Jurkat, Clone E6-1 (cell line): ENCODE measurements at regions not wholly inside any gene's neighbourhood (a gene's known extent, or its start where the extent isn't known, plus 50 kb on each side); places are given as distances from the start of the nearest gene placed in this dataset.
"Not testable (repeated sequence)": the region's sequence is repeated elsewhere in the genome, so short reads cannot be mapped to it uniquely, and the experiment has no call there.

ENCODE experiments used
- DNase-seq: peaks from one replicate; pipeline ENCODE4 v3.0.0-alpha.2; 2011; ENCODE audit warnings: low read depth, low spot score
- H3K4me3 ChIP-seq: 2 replicates; pipeline ENCODE4 v1.5.1; 2011; ENCODE audit warnings: mild to moderate bottlenecking, low read length, control low read depth, moderate library complexity

DNA sequence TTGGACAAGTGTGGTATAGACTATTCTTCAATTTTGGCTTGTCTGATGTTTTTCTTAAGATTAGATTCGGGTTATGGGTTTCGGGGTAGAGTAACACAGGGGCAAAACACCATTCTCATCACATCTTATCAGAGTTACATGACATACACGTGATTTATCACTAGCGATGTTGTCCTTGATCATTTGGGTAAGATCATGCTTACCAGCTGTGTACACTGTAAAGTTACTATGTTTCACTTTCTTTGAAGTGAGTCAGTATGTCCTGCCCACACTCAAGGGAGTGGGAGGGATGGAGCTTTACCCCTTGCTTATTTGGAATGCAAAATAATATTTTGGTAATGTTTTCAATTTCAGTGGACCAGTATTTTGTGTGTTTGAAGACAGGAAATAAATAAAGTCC, 101.8 kb upstream of the TAF11L2 start:
- DNase-seq: no peak
- no peak overlapping the region for H3K4me3 ChIP-seq

DNA sequence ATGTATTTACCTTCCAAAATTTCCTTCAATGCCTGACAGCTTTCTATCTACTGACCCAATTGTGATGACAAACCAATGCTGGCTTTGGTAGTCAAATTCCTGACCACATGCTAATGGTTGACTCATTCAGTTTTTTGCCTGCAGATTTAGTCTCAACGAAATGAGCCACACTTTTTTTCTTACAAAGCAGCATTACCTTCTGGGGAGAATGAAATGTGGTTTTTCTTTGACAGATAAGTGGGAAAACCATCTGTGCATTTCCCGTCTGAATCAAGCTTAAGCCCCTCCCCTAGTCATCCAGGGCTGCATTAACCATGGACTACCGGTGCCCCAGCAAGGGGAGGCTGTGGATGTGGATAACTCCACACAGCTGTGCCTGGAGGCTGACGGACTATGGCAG, 99.6 kb upstream of the TAF11L2 start:
- DNase-seq: no peak
- no peak overlapping the region for H3K4me3 ChIP-seq

DNA sequence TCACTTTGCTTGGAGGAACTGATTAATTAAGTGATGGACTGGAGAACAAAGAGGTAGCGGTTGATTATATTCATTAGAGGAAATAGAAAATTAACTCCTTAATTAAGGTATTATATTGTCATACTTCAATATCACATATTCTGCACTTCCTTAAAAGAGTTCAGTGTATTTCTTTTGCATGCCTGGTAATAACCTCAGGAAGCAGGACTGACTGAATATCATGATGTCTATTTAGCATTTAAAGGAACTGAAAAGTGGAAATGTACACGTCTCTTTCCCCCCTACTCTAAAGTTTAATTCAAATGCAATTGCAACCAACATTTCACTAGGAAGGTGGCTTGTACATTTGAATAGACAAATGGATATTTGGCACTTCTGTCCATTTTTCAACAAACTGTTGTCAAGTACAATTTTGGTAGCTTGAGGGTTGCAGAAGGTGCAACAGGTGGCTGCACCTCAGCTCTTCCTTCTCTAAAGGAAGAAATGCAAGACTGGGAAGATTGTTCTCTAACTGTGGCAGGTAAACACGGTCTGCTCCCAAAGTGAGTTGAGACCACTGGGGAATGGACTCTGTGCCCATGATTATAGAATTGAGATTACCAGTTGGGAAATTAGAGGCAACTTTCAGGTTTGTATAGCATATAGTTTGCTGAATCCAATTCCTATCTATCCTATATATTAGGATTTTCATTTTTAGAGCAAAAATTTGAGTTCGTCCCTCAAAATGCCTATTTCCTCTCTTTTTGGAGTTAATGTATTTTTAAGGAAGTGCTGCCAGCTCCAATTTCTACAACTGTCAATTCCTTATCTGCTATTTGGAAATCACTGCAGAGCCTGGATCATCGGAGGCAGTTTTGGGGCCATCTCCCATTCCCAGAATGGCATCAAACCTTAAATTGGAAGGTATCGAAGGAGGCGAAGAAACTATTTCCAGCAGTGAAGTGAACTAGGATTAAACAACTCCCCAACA, 98.9 kb upstream of the TAF11L2 start:
- DNase-seq: no peak
- no peak overlapping the region for H3K4me3 ChIP-seq

DNA sequence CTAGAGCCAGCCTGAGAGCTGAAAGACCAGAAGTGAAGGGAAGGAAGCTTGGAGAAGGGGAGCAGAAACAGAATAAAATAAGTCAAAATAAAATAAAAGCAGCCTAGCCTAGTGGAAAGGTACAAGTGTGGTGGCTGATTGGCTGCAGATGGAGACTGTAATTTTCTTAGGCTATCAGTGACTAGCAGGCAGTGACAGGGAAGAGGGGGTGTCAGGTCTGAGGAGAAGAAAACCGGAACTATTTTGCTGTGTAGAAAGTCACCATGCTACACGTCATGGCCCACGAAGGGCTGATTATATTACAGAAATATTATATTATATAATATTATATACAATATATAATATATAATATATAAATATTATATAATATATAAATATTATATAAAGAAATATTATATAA, 98.1 kb upstream of the TAF11L2 start:
- DNase-seq: no peak
- H3K4me3 ChIP-seq: no peak overlapping the region

DNA sequence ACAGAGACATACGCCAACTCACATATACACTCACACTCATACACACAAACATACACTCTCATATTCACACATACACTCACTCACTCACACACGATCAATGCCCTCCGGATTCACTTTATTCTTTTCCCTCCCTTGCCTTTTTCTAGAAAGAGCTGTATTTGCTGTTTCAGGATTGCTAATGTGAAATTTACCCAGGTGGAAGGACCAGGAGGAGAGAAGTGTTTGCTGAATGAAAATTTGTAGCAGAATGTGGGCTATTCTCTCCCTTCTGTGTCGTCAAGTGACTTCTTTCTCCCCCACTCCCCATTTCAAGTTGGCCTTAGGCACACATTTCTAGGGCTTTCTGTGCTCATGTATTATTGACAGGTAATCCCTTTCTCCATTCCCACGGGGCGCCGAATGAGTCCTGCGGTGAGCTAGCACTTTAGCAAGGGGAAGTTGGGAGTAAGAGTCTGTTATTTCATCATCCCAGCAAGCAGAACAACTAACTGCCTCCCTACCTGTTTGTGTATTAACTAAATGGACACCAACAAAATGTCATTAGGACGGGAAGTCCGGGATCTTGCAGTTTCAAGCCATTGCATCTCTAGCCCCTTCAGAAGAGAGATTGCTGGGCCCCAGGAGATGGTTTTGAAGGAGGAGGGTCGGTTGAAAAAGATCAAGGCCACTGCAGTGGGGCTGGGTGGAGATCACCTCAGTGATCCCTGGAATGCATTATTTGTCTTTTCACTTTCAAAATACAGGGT, 97.1 kb upstream of the TAF11L2 start:
- no peak for DNase-seq
- H3K4me3 ChIP-seq: no peak overlapping the region

DNA sequence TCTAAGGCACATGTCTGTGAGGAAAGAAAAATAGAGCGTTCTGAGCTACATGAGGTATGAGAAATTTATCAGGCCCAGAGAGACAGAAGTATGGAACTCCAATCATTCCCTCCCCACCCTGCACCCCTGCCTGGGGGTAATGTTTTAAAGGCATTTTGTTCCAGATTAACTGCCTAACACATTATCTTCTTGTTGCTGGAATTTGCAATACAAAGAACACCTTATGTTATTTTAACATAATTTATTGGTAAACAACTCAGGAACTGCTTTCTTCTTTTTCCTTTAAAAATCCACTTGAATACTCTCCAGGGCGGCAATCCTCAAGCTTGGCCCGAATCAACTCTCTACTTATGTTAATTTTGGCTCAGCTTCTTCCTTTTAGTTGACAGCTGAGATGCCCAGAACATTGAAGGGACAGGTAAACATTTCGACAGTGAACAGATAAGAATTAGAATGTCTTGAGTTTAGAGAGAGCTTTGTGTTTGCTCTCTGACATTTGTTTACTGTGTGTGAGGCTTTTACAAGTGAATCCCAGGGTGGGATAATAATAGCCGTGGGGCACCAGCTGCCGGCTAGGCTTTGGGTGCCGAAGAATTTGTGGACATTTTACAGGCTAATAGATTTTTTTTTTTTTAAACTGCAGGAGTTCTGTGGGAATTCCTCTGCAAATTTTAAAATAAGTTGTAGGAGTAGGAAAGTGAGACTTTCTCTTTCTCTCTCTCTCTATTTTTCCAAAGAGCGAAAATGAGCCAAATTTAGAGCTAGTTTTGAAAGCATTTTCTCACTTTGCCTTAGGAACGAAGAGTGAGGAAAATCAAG, 96.4 kb upstream of the TAF11L2 start:
- H3K4me3 ChIP-seq: no peak overlapping the region
- DNase-seq: no peak

DNA sequence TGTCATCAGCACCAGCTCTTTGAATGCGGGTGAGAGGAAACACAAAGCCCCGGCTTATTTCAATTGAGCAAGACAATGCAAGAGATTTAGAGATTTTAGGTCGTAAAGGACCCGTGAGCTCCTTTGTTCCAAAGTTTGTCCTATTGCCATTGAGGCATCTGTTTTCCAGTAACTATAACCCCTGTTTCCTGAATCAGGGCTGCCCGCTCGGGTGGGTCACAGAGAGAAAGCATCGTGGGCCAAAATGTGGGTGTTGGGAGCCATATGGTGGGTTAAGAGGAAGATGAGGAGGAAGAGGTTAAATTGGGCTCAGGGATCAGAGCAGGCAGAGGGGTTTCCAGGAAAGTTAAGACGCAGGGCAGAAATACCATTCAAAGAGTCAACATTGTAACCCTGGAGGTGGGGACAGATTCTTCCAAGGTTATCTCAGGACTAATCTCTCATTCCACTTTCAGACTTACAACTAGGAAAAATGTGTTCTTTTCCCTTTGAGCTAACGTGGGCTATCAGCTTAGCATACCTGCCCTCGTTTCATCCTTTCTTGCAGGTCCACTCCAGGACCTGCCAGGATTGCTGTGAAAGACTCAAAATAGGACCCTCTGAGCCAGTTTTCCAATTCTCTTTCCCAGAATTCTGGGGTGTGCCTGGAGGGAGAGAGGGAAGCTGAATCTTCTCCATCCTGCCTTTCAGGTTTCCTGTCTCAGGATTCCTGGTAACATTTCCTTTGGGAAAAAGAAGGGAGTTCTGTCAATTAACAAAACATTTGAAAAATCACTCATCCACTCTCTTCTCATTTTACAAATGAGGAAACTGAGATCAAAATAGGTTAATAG, 95.5 kb upstream of the TAF11L2 start:
- DNase-seq: no peak
- H3K4me3 ChIP-seq: no peak overlapping the region

DNA sequence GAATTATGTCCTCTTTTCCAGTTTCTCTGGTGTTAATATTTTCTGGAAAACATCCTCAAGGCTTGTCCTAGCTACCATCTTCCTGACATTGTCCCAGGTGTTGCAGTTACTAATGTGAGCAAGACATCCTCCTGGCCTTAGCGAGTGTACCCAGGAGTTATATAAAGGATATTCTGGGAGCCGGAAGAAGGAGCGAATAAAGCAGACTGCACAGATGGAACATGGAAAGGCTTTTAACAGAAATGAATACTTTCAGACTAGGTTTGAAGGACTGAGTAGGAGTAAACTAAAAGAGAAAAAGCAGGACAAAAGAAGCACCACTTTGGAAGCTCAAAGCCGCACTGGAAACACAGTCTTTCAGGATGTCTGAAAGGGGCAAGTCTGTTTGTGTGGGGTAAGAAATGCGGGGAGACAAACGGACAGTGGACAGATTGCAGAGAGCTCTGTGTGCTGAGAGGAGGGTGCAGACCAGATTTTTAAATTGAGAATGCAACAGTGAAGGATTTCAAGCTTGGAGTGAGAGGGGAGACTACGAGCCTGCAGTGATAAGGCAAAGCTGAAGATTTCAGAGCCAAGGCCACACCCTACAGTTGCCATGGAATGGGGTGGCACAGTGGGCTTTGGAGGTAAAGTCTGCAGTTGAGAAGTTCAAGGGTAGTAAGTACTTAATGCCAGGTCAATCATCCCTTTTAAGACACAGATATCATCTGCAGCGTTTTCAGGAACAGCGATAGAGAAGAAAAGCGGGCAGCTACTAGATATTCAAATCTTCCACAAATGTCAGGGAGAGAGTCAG, 94.1 kb upstream of the TAF11L2 start:
- H3K4me3 ChIP-seq: no peak overlapping the region
- DNase-seq: no peak

DNA sequence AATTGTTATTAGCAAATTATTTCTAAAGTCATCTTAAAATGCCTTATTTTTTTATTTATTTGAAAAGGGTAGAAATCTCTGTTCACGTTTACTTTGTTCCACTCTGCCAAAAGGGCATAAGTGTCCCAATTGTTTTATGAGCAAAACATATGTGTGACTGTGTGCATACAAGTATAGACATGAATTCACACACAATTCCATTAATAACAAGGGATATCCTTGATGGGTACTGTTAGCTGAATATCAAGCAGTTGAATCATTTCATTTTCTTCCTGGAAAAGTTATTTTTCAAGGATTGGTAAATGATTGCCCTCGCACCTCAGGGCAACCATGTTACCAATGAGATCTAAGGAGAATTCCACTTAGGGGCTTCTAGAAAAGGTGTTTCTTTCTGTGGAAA, 92.1 kb upstream of the TAF11L2 start:
- no peak overlapping the region for H3K4me3 ChIP-seq
- DNase-seq: no peak

DNA sequence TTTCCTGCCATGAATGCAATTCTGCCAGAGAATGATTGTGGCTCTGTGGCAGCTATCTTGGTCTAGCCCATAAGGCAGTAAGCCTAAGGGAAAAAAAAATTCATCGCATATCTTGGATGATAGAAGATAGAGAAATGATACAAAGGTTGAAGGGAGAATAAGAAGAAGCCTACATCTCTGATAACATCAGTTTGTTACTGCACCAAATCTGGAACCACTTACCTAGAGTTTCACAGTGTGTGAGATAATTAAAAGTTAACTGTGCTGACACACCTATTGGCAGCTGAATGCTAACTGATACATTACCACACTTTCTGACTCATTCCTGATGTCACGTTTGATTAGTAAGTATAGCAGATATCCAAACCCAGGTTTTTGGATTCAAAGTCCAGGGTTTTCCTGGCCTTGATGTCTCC, 91.6 kb upstream of the TAF11L2 start:
- H3K4me3 ChIP-seq: no peak overlapping the region
- no peak for DNase-seq

DNA sequence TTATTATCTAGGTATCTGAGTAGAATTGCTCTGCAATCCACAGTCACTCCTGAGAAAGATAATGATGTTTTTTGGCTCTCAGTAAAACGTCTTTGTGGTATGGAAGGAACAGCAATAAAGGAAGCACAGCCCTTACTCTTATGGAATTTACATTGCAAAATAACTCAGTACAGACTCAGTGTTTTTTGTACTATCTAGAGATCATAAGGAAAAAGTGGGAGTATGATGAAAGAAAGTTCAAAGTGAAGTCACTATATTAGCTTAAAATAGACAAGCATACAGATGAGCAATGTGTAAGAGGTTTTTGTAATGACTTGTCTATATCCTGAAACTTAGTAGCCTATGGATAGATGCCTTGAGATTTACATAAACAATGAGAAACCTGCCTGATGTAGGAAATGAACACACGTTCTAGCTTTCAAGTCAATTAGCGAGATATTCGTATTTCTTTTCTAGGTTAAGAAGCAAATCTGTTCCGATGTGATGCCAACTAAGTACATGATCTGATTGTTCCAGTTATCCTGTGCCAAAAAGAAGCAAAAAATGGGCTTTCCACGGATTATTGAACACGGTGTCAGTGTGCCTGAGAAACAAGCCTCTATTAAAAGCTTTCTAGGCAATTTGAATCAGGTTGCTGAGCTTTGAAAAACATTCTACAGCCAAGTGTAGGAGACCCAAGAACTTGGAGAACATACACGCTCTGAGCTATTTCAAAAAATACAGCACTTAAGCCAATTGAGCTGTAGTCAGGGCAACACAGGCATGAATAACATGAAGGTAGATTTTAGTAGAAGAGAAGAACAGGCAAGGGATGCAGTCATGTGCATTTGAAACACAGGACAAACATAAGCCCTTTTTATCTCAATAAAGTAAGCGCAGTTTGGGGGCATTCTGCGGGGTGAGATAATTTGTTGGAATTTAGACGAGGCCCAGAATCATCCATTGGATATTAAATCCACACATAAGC, 86.3 kb upstream of the TAF11L2 start:
- no peak for DNase-seq
- no peak overlapping the region for H3K4me3 ChIP-seq

DNA sequence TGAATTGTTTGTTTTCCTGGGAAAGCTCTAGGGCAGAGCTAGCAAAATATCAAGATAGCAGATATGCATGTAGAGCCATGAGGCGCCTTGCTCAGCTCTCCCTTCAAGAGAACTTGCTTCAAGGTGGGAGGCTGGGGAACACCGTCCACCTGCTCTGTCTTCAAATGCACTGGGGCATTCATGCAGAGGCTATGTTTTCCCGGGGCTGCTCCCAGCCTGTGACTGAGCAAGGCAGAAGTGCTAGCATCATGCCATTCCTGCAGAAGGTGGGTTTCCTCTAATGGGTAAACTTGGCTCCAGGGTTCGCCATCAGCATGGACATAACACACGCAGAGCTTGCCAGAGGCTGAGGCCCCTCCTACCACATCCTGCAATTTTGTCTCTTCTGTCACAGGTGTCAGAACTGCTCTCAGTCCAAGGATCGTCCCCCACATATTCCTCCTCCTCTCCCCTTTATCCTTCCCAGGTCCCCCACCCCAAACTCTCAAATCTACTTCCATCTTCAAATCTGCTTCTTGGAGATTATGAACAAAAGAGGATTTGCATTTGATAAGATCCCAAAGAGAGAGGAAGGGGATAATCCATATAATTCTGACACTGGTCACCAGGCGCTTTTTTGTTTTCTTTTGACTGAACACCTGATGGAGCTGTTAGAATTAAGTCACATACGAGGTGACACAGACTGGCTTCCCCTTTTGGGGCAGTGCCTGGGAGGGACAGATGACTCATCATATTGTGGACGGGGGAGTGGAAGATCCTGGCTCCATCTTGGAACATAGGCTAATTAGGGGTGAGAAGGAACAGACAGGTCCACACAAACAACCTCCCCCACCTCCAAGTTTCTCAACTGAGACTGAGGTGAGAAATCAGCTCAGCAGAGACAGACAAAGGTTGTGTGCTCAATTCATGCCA, 85.0 kb upstream of the TAF11L2 start:
- no peak for DNase-seq
- H3K4me3 ChIP-seq: no peak overlapping the region

DNA sequence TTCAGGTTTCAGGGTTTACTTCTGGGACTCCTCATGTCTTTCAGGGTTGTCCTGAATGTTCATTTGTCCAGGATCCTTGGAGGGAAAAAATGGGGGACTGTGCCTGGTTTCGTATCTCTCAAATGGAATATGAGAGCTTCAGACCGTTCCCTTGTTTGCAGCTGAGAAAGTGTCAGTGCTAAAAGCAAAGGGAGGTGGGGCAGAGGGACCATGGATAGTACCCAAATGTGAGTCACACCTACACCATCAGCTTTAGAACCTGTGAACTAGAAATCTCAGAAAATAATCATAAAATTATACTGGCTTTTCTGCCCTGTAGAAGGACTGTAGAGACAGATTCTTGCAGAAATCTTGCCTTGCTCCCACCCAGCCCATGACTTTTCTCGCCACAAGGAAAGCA, 84.3 kb upstream of the TAF11L2 start:
- no peak for DNase-seq
- H3K4me3 ChIP-seq: no peak overlapping the region

DNA sequence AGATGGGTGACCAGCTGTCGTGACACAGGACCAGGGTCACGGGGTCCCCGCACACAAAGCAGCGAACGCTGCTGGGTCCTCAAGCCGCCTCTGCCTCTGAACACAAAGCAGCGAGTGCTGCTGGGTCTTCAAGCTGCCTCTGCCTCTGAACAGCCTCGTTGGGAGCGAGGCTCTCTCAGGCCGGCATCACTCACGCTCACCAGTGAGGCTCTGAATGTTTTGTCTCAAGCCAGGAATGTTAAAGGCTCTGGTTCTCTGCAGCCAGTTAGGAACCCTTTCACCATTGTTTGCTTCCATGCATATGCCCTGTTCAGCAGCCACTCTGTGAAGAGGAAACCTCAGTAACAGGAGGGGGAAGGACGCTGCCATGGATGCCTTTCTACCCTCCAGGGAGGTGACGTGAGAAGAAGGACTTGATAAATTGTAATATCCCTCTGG, 82.7 kb upstream of the TAF11L2 start:
- no peak for DNase-seq
- no peak overlapping the region for H3K4me3 ChIP-seq

DNA sequence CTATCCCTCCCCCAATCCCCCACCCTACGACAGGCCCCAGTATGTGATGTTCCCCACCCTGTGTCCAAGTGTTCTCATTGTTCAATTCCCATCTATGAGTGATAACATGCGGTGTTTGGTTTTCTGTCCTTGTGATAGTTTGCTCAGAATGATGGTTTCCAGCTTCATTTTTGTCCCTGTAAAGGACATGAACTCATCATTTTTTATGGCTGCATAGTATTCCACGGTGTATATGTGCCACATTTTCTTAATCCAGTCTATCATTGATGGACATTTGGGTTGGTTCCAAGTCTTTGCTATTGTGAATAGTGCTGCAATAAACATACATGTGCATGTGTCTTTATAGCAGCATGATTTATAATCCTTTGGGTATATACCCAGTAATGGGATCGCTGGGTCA, 81.7 kb upstream of the TAF11L2 start:
- not testable (repeated sequence) for H3K4me3 ChIP-seq, DNase-seq

DNA sequence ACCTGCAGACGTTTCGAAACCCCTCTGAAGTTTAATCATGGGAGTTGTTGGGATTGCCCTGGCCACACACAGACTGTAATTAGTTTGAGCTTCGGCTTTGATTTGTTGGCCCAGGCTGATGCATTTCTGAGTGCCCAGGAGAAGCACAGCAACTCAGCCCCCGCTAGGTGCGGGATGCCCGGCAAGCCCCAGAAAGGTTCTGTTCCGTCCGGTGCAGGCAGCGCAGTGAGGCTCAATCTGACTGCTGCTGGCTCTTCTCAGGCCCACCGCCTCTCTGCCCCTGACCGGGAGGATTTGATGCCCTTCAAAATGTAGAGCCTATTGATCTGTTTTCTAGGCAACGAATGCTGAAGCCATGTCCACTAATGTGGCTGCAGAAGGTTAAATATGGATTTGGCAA, 73.4 kb upstream of the TAF11L2 start:
- DNase-seq: no peak
- no peak overlapping the region for H3K4me3 ChIP-seq
